ENCODE measurements at regions not wholly inside any gene's neighbourhood (a gene's known extent, or its start where the extent isn't known, plus 50 kb on each side); places are given as distances from the start of the nearest gene placed in this dataset.

DNA sequence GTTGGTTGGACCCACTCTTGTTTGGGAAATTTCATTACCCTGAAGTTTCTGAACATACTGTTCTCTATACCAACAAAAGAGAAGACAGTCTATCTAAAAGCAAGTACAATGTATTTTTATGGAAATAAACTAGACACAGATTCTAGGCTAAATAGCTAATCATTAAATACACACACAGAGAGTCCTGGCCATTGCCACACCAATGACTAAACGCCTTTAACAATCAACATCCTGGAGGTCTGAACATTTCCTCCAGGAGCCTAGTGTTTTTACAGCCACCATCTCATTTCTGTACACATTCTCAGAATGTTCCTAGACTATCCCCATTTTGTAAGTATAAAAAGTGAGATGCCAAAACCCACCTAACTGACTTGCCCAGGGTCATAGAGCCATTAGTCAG, 141.6 kb upstream of the RREB1 start:
- TF ChIP-seq, protein P1, sequence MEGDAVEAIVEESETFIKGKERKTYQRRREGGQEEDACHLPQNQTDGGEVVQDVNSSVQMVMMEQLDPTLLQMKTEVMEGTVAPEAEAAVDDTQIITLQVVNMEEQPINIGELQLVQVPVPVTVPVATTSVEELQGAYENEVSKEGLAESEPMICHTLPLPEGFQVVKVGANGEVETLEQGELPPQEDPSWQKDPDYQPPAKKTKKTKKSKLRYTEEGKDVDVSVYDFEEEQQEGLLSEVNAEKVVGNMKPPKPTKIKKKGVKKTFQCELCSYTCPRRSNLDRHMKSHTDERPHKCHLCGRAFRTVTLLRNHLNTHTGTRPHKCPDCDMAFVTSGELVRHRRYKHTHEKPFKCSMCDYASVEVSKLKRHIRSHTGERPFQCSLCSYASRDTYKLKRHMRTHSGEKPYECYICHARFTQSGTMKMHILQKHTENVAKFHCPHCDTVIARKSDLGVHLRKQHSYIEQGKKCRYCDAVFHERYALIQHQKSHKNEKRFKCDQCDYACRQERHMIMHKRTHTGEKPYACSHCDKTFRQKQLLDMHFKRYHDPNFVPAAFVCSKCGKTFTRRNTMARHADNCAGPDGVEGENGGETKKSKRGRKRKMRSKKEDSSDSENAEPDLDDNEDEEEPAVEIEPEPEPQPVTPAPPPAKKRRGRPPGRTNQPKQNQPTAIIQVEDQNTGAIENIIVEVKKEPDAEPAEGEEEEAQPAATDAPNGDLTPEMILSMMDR (IDR thresholded peaks at IDR 0.05): no peak
- no peak for TF ChIP-seq ZFX (IDR thresholded peaks at IDR 0.05; ENCODE audit: borderline replicate concordance)
- no peak overlapping the region for H3K27ac ChIP-seq

DNA sequence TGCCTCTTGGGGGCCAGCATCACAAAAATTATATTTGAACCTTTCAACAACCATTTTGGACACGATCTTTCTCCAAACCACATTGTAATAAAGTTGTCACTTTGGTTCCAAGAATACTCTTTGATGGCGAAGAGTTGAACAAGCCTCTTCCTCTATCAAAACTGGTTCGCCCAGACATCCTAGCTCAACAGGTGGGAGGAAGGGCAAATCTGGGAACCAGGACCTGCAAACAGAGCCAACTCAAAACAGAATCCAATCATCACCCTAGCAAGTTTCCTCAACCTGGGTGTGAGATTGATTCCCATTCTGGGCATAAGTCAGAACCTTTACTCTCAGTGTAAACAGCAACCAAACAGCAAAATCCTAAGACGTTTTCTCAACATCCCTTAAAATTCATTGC, 141.2 kb upstream of the RREB1 start:
- no peak for TF ChIP-seq ZFX (IDR thresholded peaks at IDR 0.05; ENCODE audit: borderline replicate concordance)
- TF ChIP-seq, protein P1 (IDR thresholded peaks at IDR 0.05): no peak

DNA sequence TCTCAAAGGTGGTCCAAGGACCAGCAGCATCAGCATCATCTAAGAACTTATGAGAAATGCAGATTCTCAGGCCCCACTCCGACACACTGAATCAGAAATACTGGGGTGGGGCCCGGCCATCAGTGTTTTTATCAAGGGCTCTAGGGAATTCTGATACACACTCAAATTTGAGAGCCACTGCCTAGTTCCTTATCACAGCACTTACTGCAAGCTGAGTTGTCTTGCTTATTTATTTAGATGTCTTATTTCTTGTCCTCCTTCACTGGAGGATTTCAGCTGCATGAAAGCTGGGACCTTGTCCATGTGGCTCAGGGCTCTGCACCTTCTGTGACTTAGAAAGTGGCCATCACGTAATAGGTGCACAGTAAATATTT, 139.4 kb upstream of the RREB1 start:
- TF ChIP-seq, protein P1 (IDR thresholded peaks at IDR 0.05): no peak
- TF ChIP-seq ZFX (IDR thresholded peaks at IDR 0.05; ENCODE audit: borderline replicate concordance): no peak

More for the DNA sequence above, 141.2 kb upstream of the RREB1 start:
- no peak overlapping the region for H3K27ac ChIP-seq

DNA sequence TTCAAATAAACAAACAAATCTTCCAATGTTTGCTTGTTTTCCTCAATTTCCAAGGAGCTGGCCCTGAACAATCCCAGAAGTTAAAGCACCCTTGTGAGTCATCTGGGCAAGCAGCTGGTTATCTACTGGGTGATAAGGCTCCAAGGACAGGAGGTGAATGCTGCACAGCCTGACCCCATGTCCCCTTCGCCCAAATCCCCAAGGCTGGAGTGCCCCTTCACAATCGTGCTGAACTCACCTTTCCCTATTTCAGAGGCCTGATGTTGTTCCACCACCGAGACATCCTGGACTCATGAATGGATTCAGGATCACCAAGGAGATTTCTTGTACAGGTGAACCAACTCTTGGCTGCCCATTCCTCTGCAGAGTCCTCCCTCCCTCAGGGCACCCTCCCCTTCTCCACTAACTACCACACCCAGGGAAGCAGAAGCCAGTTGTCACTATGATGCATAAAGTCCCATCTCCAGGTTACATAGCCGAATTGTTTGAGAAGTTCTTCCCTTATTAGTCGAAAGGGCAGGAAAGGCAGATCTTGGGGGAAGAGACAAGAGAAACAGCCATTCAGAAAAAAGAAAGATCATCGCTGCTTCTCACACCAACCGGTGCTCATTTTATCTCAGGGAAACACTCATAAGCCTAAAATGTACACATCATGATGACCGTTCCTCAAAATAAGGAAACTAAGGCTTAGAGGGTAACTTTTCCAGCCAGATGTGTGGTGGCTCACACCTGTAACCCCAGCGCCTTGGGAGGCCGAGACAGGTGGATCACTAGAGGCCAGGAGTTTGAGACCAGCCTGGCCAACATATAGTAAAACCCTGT, 138.8 kb upstream of the RREB1 start:
- no peak overlapping the region for H3K27ac ChIP-seq
- TF ChIP-seq, protein P1 (IDR thresholded peaks at IDR 0.05): no peak
- no peak for TF ChIP-seq ZFX (IDR thresholded peaks at IDR 0.05; ENCODE audit: borderline replicate concordance)

More for the DNA sequence above, 139.4 kb upstream of the RREB1 start:
- H3K27ac ChIP-seq: no peak overlapping the region

DNA sequence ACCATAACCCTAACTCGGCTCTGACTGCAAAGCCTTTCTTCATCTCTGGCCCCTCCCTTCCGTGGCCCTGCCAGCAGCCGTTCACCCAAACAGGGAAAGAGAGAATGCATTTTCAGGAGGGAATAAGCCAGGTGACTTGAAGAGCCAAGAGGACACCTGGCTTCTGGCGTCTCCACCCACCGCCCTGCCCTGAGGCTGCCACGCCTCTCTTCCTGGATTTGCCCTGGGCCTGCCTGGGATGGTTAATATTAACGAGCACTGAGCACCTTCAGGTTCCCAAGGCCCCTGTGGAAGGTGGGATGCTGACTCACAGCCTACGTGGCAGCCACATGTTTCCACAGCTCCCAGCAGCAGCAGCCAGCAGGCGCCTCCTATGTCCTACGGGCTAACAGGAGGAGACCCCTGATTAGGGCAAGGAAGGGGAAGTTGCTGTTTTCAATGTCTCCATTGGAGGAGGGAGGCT, 138.0 kb upstream of the RREB1 start:
- H3K27ac ChIP-seq: no peak overlapping the region
- TF ChIP-seq, protein P1 (IDR thresholded peaks at IDR 0.05): no peak
- TF ChIP-seq ZFX (IDR thresholded peaks at IDR 0.05; ENCODE audit: borderline replicate concordance): no peak

DNA sequence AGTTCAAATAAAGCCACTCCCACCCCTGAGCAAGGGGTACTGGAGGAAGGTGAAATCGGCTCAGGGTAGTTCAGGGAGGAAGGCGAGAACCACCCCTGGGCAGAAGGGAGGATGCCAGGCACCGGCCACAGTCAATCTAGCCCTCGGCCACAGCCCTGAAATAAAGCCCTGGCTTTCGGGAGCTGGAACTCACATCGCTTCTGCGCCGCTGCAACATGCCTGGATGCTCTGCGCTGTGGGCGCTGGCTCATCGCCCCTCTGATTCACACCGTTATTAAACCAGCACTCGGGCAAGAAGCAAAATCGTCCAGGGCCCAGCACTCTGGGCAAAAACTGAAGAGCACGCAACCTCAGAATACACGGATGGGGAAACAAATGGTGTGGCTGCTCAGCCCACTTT, 136.9 kb upstream of the RREB1 start:
- H3K27ac ChIP-seq: no peak overlapping the region
- no peak for TF ChIP-seq ZFX (IDR thresholded peaks at IDR 0.05; ENCODE audit: borderline replicate concordance)
- TF ChIP-seq, protein P1 (IDR thresholded peaks at IDR 0.05): no peak

DNA sequence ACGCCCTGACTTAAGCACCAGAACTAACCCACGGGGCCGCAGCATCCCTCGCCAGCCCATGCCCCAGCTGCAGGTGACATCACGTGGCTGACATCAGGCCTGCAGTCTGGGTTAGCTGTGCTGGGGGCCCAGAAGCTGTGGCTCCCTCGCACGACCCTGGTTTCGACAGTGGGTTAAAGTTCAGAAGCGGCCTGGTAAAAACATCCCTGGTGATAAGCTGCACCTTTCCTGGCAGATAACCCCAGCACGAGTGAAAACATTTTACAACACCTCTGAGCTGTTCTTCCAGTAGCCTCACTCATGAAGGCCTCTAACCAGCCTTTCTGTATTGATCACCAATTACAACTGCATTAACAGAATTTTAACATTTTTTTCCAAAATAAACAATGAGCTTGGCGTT, 136.4 kb upstream of the RREB1 start:
- H3K27ac ChIP-seq: no peak overlapping the region
- TF ChIP-seq ZFX (IDR thresholded peaks at IDR 0.05; ENCODE audit: borderline replicate concordance): no peak
- TF ChIP-seq, protein P1 (IDR thresholded peaks at IDR 0.05): no peak

Measured in 22Rv1 (cell line).